HG02840 (cell line): ENCODE measurements at regions not wholly inside any gene's neighbourhood (a gene's known extent, or its start where the extent isn't known, plus 50 kb on each side); places are given as distances from the start of the nearest gene placed in this dataset.

Experiments used
- ATAC-seq: cut with Tn5 transposase; IDR thresholded peaks from one replicate; pipeline ENCODE4 v1.9.1; 2021; ENCODE audit warnings: mild to moderate bottlenecking, moderate library complexity, moderate number of reproducible peaks; ENCODE audit not compliant: unreplicated experiment, low FRiP score

GRCh38 chr5:115349001-115349817 lies 52.8 kb upstream of the CCDC112 start:
- ATAC-seq = no peak

- no peak for ATAC-seq
These were observed 51.7 kb upstream of the CCDC112 start for GRCh38 chr5:115348175-115348574.
